ENCODE measurements at regions not wholly inside any gene's neighbourhood (a gene's known extent, or its start where the extent isn't known, plus 50 kb on each side); places are given as distances from the start of the nearest gene placed in this dataset.

DNA sequence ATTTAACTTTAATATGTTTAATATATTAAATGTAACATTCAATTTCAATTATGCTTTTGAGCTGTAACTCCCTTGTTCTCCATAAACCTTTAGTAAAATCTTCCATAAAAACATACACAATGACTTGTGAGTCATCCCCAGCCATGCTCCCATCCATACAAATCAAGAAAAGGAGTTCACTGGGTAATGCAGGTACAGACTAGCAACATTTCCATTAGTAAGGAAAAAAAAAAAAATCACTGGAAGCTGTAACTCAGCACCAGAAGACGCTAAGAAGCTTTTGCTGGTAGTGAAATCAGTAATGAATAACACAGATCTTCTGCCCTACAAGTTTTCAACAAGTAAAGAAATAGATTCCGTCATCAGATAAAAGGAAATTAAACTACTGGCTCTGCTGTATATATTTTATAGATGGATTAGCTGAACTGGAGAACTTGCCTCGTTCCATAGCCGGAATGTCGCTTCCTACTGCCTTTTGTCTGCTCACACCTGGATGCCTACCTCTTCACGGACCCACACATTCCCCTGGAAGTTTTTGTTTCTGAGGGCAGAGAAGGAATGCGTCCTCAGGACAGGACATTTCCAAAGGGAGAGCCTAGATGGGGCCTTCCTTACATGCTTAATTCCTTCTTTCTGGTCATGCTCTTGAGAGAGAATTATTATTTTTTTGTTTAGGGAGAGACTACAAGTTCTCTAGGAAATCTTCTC lies 298.4 kb upstream of the ANKRD50 start (continued):
- TF ChIP-seq, protein P1, sequence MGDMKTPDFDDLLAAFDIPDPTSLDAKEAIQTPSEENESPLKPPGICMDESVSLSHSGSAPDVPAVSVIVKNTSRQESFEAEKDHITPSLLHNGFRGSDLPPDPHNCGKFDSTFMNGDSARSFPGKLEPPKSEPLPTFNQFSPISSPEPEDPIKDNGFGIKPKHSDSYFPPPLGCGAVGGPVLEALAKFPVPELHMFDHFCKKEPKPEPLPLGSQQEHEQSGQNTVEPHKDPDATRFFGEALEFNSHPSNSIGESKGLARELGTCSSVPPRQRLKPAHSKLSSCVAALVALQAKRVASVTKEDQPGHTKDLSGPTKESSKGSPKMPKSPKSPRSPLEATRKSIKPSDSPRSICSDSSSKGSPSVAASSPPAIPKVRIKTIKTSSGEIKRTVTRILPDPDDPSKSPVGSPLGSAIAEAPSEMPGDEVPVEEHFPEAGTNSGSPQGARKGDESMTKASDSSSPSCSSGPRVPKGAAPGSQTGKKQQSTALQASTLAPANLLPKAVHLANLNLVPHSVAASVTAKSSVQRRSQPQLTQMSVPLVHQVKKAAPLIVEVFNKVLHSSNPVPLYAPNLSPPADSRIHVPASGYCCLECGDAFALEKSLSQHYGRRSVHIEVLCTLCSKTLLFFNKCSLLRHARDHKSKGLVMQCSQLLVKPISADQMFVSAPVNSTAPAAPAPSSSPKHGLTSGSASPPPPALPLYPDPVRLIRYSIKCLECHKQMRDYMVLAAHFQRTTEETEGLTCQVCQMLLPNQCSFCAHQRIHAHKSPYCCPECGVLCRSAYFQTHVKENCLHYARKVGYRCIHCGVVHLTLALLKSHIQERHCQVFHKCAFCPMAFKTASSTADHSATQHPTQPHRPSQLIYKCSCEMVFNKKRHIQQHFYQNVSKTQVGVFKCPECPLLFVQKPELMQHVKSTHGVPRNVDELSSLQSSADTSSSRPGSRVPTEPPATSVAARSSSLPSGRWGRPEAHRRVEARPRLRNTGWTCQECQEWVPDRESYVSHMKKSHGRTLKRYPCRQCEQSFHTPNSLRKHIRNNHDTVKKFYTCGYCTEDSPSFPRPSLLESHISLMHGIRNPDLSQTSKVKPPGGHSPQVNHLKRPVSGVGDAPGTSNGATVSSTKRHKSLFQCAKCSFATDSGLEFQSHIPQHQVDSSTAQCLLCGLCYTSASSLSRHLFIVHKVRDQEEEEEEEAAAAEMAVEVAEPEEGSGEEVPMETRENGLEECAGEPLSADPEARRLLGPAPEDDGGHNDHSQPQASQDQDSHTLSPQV (IDR thresholded peaks at IDR 0.05): no peak

GRCh38 chr4:125008676-125009075 lies 296.1 kb upstream of the ANKRD50 start:
- H4K20me1 ChIP-seq (ENCODE audit: control insufficient read depth, insufficient read depth): no peaks in the 10 kb centered on the region
- SMC1A ChIA-PET (ENCODE audit: uncharacterized antibody, unreplicated experiment): interaction anchor here (1.1 kb wide), 1 partner anchor 22 kb away, joined by 3 read pairs; no protein-coding TSS in a partner anchor
- TF ChIP-seq CBX5 (IDR thresholded peaks at IDR 0.05; ENCODE audit: low read depth) (no peak), MEF2A (IDR thresholded peaks at IDR 0.05; ENCODE audit: insufficient read depth, low read depth, low read length) (no peak), POLR2A (IDR thresholded peaks at IDR 0.05; ENCODE audit: low read depth, low read length) (no peak), SUPT20H (IDR thresholded peaks at IDR 0.05; ENCODE audit: borderline replicate concordance, control insufficient read depth, low read depth, low read length) (no peak), SIN3A (IDR thresholded peaks at IDR 0.05; ENCODE audit: low read depth, low read length) (no peak), JUND (IDR thresholded peaks at IDR 0.05; ENCODE audit: low read depth, low read length) (no peak), FOXM1 (IDR thresholded peaks at IDR 0.05; ENCODE audit: low read depth, low read length) (no peak)
- TF ChIP-seq, protein P2, sequence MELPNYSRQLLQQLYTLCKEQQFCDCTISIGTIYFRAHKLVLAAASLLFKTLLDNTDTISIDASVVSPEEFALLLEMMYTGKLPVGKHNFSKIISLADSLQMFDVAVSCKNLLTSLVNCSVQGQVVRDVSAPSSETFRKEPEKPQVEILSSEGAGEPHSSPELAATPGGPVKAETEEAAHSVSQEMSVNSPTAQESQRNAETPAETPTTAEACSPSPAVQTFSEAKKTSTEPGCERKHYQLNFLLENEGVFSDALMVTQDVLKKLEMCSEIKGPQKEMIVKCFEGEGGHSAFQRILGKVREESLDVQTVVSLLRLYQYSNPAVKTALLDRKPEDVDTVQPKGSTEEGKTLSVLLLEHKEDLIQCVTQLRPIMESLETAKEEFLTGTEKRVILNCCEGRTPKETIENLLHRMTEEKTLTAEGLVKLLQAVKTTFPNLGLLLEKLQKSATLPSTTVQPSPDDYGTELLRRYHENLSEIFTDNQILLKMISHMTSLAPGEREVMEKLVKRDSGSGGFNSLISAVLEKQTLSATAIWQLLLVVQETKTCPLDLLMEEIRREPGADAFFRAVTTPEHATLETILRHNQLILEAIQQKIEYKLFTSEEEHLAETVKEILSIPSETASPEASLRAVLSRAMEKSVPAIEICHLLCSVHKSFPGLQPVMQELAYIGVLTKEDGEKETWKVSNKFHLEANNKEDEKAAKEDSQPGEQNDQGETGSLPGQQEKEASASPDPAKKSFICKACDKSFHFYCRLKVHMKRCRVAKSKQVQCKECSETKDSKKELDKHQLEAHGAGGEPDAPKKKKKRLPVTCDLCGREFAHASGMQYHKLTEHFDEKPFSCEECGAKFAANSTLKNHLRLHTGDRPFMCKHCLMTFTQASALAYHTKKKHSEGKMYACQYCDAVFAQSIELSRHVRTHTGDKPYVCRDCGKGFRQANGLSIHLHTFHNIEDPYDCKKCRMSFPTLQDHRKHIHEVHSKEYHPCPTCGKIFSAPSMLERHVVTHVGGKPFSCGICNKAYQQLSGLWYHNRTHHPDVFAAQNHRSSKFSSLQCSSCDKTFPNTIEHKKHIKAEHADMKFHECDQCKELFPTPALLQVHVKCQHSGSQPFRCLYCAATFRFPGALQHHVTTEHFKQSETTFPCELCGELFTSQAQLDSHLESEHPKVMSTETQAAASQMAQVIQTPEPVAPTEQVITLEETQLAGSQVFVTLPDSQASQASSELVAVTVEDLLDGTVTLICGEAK (IDR thresholded peaks at IDR 0.05; ENCODE audit: borderline replicate concordance): no peak
- TF ChIP-seq, protein P3, sequence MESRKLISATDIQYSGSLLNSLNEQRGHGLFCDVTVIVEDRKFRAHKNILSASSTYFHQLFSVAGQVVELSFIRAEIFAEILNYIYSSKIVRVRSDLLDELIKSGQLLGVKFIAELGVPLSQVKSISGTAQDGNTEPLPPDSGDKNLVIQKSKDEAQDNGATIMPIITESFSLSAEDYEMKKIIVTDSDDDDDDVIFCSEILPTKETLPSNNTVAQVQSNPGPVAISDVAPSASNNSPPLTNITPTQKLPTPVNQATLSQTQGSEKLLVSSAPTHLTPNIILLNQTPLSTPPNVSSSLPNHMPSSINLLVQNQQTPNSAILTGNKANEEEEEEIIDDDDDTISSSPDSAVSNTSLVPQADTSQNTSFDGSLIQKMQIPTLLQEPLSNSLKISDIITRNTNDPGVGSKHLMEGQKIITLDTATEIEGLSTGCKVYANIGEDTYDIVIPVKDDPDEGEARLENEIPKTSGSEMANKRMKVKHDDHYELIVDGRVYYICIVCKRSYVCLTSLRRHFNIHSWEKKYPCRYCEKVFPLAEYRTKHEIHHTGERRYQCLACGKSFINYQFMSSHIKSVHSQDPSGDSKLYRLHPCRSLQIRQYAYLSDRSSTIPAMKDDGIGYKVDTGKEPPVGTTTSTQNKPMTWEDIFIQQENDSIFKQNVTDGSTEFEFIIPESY (IDR thresholded peaks at IDR 0.05): no peak
- TF ChIP-seq, protein P4, sequence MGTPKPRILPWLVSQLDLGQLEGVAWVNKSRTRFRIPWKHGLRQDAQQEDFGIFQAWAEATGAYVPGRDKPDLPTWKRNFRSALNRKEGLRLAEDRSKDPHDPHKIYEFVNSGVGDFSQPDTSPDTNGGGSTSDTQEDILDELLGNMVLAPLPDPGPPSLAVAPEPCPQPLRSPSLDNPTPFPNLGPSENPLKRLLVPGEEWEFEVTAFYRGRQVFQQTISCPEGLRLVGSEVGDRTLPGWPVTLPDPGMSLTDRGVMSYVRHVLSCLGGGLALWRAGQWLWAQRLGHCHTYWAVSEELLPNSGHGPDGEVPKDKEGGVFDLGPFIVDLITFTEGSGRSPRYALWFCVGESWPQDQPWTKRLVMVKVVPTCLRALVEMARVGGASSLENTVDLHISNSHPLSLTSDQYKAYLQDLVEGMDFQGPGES (IDR thresholded peaks at IDR 0.05): no peak

More at GRCh38 chr4:125008676-125009075, 296.1 kb upstream of the ANKRD50 start:
- intact Hi-C loops (cut with micrococcal nuclease; ENCODE audit: unreplicated experiment) (no loop called here), in situ Hi-C loops (cut with MboI) (no loop called here)
- no peaks in the 10 kb centered on the region for H3K36me3 ChIP-seq (ENCODE audit: control insufficient read depth in 2 of 2, insufficient read depth in 2 of 2, low read length in 1 of 2)
- H3K9me3 ChIP-seq (replicated peaks; ENCODE audit: control insufficient read depth, insufficient read depth, low read length): no peaks in the 10 kb centered on the region
- H3K4me1 ChIP-seq (ENCODE audit: control insufficient read depth, insufficient read depth, low read length): no peaks in the 10 kb centered on the region
- no peaks in the 10 kb centered on the region for H3K27me3 ChIP-seq (replicated peaks in 1 of 2; ENCODE audit: control insufficient read depth in 2 of 2, insufficient read depth in 2 of 2, low read length in 1 of 2)
- H3K4me3 ChIP-seq: no peak overlapping the region
- no TSS peak for BruUV-seq (replicated peaks)
- RAD21 ChIA-PET (ENCODE audit: unreplicated experiment): no interaction called here
- H3K9ac ChIP-seq (ENCODE audit: control insufficient read depth, insufficient read depth, low read length): no peak overlapping the region
- FAIRE-seq (no peak), ATAC-seq (no peak), DNase-seq (ENCODE audit: low read depth, low spot score) (no peak)
- CTCF ChIA-PET: no interaction called here
- no peaks in the 10 kb centered on the region for H3K79me2 ChIP-seq (ENCODE audit: control insufficient read depth, insufficient read depth, low read length)
- POLR2A ChIA-PET: interaction anchor here (0.5 kb wide), 1 partner anchor 432 kb away, joined by 6 read pairs; no protein-coding TSS in a partner anchor
- H2AFZ ChIP-seq (ENCODE audit: control insufficient read depth, low read depth, low read length): no peak overlapping the region
- 70% methylated on average over 1 of the region's 1 CpG for WGBS (ENCODE audit: insufficient coverage, insufficient replicate concordance, low lambda C conversion rate, missing lambda C conversion rate)
- H3K27ac ChIP-seq (ENCODE audit: control insufficient read depth, insufficient read depth): no peak overlapping the region
- H3K4me2 ChIP-seq (ENCODE audit: control insufficient read depth, insufficient read depth): no peak overlapping the region

Data from GM12878 (cell line).